Rectal smooth muscle tissue (tissue), 1 donor: ENCODE measurements at regions not wholly inside any gene's neighbourhood (a gene's known extent, or its start where the extent isn't known, plus 50 kb on each side); places are given as distances from the start of the nearest gene placed in this dataset.

Experiments
- H3K27ac ChIP-seq: one replicate; pipeline ENCODE4 v1.7.0; 2013; ENCODE audit warnings: low read depth, low read length, inconsistent platforms
- H3K27me3 ChIP-seq: one replicate; pipeline ENCODE4 v1.7.0; 2013; ENCODE audit warnings: low read length; ENCODE audit not compliant: control insufficient read depth, insufficient read depth
- H3K36me3 ChIP-seq: one replicate; pipeline ENCODE4 v1.7.0; 2013; ENCODE audit warnings: low read length; ENCODE audit not compliant: control insufficient read depth, insufficient read depth
- H3K4me1 ChIP-seq: one replicate; pipeline ENCODE4 v1.7.0; 2013; ENCODE audit warnings: low read length; ENCODE audit not compliant: control insufficient read depth, insufficient read depth
- H3K4me3 ChIP-seq: one replicate; pipeline ENCODE4 v1.7.0; 2013; ENCODE audit warnings: low read length
- H3K9ac ChIP-seq: one replicate; pipeline ENCODE4 v1.7.0; 2013; ENCODE audit warnings: low read length

DNA sequence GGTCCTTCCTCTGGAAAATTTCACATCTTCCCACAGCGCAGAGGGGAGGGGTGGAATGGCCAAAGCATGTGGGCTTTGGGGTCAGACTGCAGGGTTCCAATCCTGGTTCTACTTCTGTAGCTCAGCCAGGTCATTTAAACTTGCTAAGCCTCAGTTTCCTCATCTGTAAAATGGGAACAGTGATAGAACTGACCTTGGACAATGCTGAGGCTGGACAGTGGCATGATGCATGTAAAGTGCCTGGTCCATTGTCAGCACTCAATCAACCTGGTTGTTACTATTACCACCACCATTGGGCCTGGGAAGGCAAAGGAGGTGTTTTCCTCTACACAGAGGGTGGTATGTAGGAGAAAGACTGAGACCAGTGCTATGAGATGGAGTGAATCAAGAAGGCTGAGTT lies 162.8 kb downstream of the VRK1 start:
- no peaks in the 10 kb centered on the region for H3K4me1 ChIP-seq
- no peaks in the 10 kb centered on the region for H3K36me3 ChIP-seq
- H3K27me3 ChIP-seq, result no peaks in the 10 kb centered on the region
- no peak overlapping the region for H3K4me3 ChIP-seq
- no peak overlapping the region for H3K9ac ChIP-seq
- H3K27ac ChIP-seq, result no peak overlapping the region

DNA sequence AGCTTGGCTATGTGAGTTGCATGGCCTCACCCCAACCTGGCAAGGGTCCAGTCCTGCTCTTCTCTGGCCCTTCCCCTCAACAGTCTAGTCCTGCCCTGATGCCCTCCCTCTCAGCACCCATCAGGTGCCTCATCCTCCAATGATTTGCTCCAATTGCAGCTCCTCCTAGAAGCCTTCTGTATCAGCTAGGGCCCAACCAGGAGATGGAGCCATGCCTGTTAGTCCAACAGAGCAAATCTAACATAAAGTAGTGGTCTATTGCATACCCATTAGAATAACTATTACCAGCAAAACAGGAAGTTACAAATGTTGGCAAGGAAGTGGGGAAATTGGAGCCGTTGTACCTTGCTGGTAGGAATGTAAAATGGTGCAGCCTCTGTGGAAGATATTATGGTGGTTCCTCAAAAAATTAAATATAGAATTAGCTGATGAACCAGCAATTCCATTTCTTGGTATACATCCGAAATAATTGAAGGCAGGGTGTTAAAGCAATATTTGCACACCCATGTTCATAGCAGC lies 163.5 kb downstream of the VRK1 start:
- no peak overlapping the region for H3K9ac ChIP-seq
- H3K4me1 ChIP-seq, result no peaks in the 10 kb centered on the region
- H3K4me3 ChIP-seq, result no peak overlapping the region
- H3K36me3 ChIP-seq, result no peaks in the 10 kb centered on the region
- H3K27me3 ChIP-seq, result no peaks in the 10 kb centered on the region
- no peak overlapping the region for H3K27ac ChIP-seq

DNA sequence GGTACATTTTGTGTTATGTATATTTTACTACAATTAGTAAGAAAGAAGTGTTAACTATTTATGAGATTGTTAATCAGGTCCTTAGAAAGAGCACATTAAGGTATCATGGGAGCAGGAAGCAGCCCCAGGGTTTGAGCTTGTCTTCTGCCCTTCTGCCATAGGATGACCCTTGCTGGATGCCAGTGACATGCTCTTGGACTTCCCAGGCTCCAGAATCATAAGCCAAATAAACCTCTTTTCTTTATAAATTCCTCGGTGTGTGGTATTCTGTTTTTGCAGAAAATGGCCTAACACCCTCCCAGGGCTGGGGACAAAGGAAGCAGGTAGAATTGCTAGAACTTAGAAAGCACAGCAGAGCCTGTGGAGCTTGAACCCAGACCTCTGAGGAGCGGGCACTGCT lies 164.7 kb downstream of the VRK1 start:
- H3K27me3 ChIP-seq, result no peaks in the 10 kb centered on the region
- H3K36me3 ChIP-seq, result no peaks in the 10 kb centered on the region
- no peak overlapping the region for H3K4me3 ChIP-seq
- no peak overlapping the region for H3K27ac ChIP-seq
- H3K9ac ChIP-seq, result no peak overlapping the region
- no peaks in the 10 kb centered on the region for H3K4me1 ChIP-seq

DNA sequence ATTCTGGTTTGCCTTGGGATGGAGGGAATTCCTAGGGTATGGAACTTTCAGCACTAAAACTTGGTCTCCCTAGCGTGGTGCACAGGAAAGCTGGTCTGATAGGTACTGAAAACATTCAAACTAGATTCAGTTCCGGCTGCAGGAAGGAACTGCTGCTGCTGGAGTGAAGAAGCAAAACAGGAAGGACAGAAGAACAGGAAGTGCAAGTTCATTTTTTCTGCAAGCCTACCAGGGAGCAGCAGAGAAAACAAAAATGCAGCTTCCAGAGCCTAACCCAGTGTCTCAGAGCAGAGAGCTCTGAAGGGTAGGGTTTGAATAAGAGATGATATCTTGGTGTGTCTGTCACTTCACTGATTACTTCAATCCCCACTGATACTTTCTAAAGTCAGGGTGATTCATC lies 165.2 kb downstream of the VRK1 start:
- H3K9ac ChIP-seq, result no peak overlapping the region
- H3K4me3 ChIP-seq, result no peak overlapping the region
- H3K27ac ChIP-seq, result no peak overlapping the region
- no peaks in the 10 kb centered on the region for H3K27me3 ChIP-seq
- H3K4me1 ChIP-seq, result no peaks in the 10 kb centered on the region
- H3K36me3 ChIP-seq, result no peaks in the 10 kb centered on the region

DNA sequence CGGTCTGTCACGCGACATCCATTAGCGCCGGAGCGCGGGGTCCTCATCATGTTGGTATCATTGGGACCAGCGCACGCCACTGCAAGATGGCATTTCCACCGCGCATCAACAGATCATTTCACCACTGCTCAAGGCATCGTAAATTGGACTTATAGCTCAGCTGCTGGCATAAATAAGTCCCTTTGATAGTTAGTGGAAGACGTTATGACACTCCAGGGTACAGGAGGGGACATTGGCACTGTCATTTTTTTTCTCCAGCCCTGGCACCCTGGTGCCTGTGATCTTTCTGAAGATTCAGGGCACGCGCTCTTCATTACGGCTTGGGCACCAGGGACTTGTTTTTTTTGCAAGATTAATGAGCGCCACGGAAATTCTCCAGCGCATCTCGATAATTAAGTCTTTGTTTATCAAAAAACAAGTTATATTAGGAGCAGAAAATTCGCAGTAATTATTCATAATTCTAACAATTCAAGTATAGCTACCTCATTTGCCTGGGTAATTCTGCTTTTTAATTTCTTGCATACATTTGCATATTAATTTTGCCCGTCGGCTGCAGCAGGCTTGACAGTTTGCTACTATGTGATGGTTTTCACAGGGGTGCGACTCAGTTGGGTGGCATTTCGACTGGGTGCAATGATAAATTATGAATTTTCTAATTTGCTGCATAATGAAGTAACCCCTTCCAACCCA lies 167.7 kb downstream of the VRK1 start:
- no peak overlapping the region for H3K4me3 ChIP-seq
- no peak overlapping the region for H3K27ac ChIP-seq
- no peaks in the 10 kb centered on the region for H3K4me1 ChIP-seq
- H3K9ac ChIP-seq, result no peak overlapping the region
- no peaks in the 10 kb centered on the region for H3K36me3 ChIP-seq
- H3K27me3 ChIP-seq, result no peaks in the 10 kb centered on the region

DNA sequence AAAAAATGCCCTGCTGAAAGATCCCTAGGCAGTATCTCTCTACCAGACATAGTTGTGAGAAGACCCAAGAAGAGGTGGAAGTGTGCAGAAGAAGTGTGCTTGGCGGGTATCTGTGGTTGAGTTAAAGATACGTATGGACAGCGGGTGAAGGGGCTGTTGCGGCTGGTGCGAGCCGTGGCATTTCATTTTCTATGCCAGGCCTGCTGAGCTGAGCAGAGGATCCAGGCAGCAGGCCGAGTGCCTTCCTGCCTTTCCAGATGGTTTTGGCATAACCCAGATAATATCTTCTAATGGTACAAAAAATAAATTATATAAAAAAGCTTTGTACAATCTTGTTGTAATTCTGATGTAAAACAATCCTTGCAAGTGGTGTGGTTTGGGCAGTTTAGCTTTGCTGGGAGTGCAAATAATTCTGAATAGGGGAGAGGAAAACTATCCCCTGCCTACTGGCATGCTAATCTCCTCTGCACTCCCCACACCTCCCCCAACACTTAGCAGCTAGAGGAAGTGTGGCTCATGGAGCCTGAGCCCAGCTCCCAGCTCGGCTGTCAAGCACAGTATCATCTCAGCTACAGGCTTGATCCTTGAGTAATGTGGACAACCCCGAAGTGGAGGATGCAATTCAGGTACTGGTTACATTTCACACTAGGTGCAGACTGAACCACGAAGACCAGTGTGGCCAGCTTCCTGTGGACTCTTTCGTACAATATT lies 168.9 kb downstream of the VRK1 start:
- H3K27me3 ChIP-seq, result no peaks in the 10 kb centered on the region
- no peak overlapping the region for H3K9ac ChIP-seq
- H3K36me3 ChIP-seq, result no peaks in the 10 kb centered on the region
- H3K27ac ChIP-seq, result no peak overlapping the region
- no peaks in the 10 kb centered on the region for H3K4me1 ChIP-seq
- no peak overlapping the region for H3K4me3 ChIP-seq

GRCh38 chr14:96975116-96975515 lies 177.9 kb downstream of the VRK1 start:
- no peak overlapping the region for H3K4me3 ChIP-seq
- H3K27me3 ChIP-seq, result no peaks in the 10 kb centered on the region
- H3K36me3 ChIP-seq, result no peaks in the 10 kb centered on the region
- H3K4me1 ChIP-seq, result no peaks in the 10 kb centered on the region
- H3K27ac ChIP-seq, result no peak overlapping the region
- H3K9ac ChIP-seq, result no peak overlapping the region

DNA sequence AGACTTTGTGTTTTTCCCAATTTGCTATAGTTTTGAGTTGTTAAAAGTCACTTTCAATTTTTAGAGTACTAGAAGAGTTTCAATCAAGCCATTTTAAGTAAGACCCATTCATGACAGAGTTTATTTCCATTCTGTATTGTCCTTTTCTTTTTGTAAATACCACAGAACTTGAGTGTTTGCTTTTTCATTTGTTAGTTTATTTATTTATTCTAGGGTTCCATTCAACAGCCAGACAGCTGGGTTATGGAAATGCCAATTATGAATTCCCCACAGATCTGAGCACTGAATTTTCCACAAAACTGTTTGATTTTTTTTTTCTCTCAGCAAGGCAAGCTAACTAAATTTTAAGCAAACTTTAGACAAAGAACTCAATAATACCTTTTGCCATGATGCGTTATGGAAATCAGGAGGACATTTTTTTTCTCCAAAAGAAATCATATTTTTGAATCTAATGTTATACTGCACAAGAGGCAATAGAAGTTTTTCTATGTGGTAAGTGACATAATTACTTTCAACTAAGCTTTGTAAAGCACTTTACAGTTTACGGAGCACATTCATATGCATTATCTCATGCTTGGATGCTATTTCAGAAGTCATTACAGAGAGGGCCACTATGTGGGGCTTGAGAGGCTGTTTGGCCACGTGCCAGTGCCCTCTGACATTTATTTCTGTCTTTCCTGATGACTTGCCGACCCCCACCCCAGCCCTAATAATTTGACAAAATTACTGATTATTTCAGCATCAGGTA lies 181.5 kb downstream of the VRK1 start:
- no peaks in the 10 kb centered on the region for H3K4me1 ChIP-seq
- no peak overlapping the region for H3K9ac ChIP-seq
- no peak overlapping the region for H3K4me3 ChIP-seq
- H3K27me3 ChIP-seq, result no peaks in the 10 kb centered on the region
- H3K36me3 ChIP-seq, result no peaks in the 10 kb centered on the region
- no peak overlapping the region for H3K27ac ChIP-seq

GRCh38 chr14:96979611-96980074 lies 182.5 kb downstream of the VRK1 start:
- H3K36me3 ChIP-seq, result no peaks in the 10 kb centered on the region
- no peaks in the 10 kb centered on the region for H3K4me1 ChIP-seq
- no peak overlapping the region for H3K9ac ChIP-seq
- no peak overlapping the region for H3K4me3 ChIP-seq
- H3K27me3 ChIP-seq, result no peaks in the 10 kb centered on the region
- H3K27ac ChIP-seq, result no peak overlapping the region

GRCh38 chr14:96980835-96981234 lies 183.7 kb downstream of the VRK1 start:
- Histone ChIP-seq H3K4me1 (no peaks in the 10 kb centered on the region), H3K4me3 (no peak overlapping the region), H3K27me3 (no peaks in the 10 kb centered on the region), H3K27ac (no peak overlapping the region), H3K9ac (no peak overlapping the region), H3K36me3 (no peaks in the 10 kb centered on the region)

DNA sequence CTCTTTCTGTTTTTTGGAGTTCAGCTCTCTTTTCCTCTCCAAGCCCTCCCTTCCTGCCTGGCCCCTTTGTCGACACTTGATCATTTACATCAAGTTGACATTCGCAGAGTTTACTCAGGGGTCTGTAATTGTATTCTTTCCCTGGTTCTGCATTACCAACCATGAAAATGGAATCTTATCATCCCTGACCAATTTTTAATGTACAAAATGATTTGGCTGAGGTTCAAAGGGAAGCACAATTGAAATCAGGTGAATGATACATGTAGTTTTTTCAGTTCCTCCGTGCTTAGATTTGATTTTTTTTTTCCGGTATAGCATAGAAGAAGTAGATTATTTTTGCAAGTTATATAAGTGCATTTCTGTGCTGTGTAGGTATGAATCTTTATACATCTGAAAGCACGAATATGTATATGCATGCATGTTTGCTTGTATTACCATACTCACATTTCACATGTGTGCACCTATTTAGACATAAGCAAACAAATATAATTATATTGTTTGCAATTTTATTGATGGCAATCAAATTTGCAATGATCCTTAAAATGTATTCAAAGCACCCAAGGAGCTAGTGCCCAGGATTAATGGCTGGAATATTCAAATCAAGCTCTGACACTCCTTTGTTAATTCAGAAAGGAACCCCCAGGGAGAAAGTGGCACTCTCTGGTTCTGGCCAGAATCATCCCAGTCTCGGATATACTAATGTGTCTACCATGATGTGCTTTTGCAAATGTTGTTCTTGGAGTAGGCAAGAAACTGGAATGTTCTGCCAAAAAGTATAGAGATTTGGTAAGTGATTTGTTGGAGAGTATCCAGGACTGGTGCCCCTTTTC lies 189.3 kb downstream of the VRK1 start:
- Histone ChIP-seq H3K4me3 (no peak overlapping the region), H3K27me3 (no peaks in the 10 kb centered on the region), H3K36me3 (no peaks in the 10 kb centered on the region), H3K4me1 (no peaks in the 10 kb centered on the region), H3K27ac (no peak overlapping the region), H3K9ac (no peak overlapping the region)

- H3K36me3 ChIP-seq, result no peaks in the 10 kb centered on the region
- H3K27ac ChIP-seq, result no peak overlapping the region
- H3K27me3 ChIP-seq, result no peaks in the 10 kb centered on the region
- no peaks in the 10 kb centered on the region for H3K4me1 ChIP-seq
- H3K9ac ChIP-seq, result no peak overlapping the region
- H3K4me3 ChIP-seq, result no peak overlapping the region
Measured at GRCh38 chr14:96987086-96987474, 189.9 kb downstream of the VRK1 start.
